K562 (cell line): ENCODE measurements at regions not wholly inside any gene's neighbourhood (a gene's known extent, or its start where the extent isn't known, plus 50 kb on each side); places are given as distances from the start of the nearest gene placed in this dataset.

Experiments used
- CTCF ChIP-seq, 3 experiments: IDR thresholded peaks in 2 of 3; conservative IDR thresholded peaks in 1 of 3; 2 replicates each; pipeline ENCODE4 v1.5.1; 2011 to 2012; ENCODE audit warnings: low read length in 3 of 3, mild to moderate bottlenecking in 3 of 3, control low read depth in 2 of 3, improper control_type of control experiment in 1 of 3, inconsistent platforms in 1 of 3, low read depth in 1 of 3, mixed read lengths in 1 of 3, moderate library complexity in 1 of 3; ENCODE audit not compliant: insufficient read depth in 2 of 3
- EZH2 ChIP-seq: IDR thresholded peaks from 2 replicates; pipeline ENCODE4 v1.6.1; 2012; ENCODE audit warnings: low read depth, mild to moderate bottlenecking, inconsistent platforms, low read length, borderline replicate concordance
- KAT7 ChIP-seq: sonication (generic); formaldehyde crosslinking; IDR thresholded peaks from 2 replicates; pipeline ENCODE4 v1.8.0; 2022; ENCODE audit warnings: missing genetic modification reagents, mild to moderate bottlenecking, borderline replicate concordance
- NCOA6 ChIP-seq: fragments of 450-650 bp; IDR thresholded peaks from 2 replicates; pipeline ENCODE4 v1.6.1; 2017; ENCODE audit warnings: mild to moderate bottlenecking
- PHF8 ChIP-seq: fragments of 200-600 bp; sonication (generic); IDR thresholded peaks from 2 replicates; pipeline ENCODE4 v1.6.1; 2012; ENCODE audit warnings: mixed run types, mild to moderate bottlenecking, inconsistent platforms, low read length, moderate library complexity, borderline replicate concordance
- POLR2A ChIP-seq: fragments of 450-650 bp; conservative IDR thresholded peaks from 2 replicates; pipeline ENCODE4 v1.6.1; 2016
- RNF2 ChIP-seq: sonication (generic); IDR thresholded peaks from 2 replicates; pipeline ENCODE4 v1.6.1; 2016
- SMAD3 ChIP-seq: fragments of 450-650 bp; formaldehyde crosslinking; conservative IDR thresholded peaks from 2 replicates; pipeline ENCODE4 v1.4.0; 2020; ENCODE audit warnings: mild to moderate bottlenecking
- SMARCB1 ChIP-seq: IDR thresholded peaks from 2 replicates; pipeline ENCODE4 v1.6.1; 2011; ENCODE audit warnings: improper control_type of control experiment, low read depth; ENCODE audit not compliant: insufficient read length
- U2AF2 ChIP-seq: fragments of 200-400 bp; formaldehyde crosslinking; optimal IDR thresholded peaks from 2 replicates; pipeline ENCODE3; 2017; ENCODE audit warnings: low read depth, mild to moderate bottlenecking, low read length
- ZFP1 ChIP-seq: fragments of 450-650 bp; formaldehyde crosslinking; IDR thresholded peaks from 2 replicates; pipeline ENCODE4 v1.4.0; 2020; ENCODE audit warnings: mild to moderate bottlenecking, mixed read lengths
- ZNF589 ChIP-seq: fragments of 200-800 bp; sonication (Bioruptor generic); IDR thresholded peaks from 2 replicates; pipeline ENCODE4 v1.6.1; 2016; ENCODE audit warnings: low read depth, missing genetic modification characterization, missing compliant biosample characterization

- TF ChIP-seq POLR2A (no peak), NCOA6 (no peak), SMARCB1 (no peak), SMAD3 (CRISPR knock-in tag) (no peak), CTCF (IDR thresholded peaks at IDR 0.05 in 2 of 3, conservative IDR thresholded peaks at IDR 0.05 in 1 of 3; ENCODE audit: insufficient read depth in 2 of 3, low read depth in 1 of 3, low read length in 3 of 3) (no peak), KAT7 (CRISPR knock-in tag) (no peak), ZFP1 (CRISPR knock-in tag) (no peak), U2AF2 (no peak), EZH2 (no peak), PHF8 (no peak), RNF2 (no peak), ZNF589 (CRISPR knock-in tag) (no peak)
Measured at GRCh38 chr16:6447021-6447790, 885.4 kb upstream of the RBFOX1 start.
